B cell (primary cell): ENCODE measurements at regions not wholly inside any gene's neighbourhood (a gene's known extent, or its start where the extent isn't known, plus 50 kb on each side); places are given as distances from the start of the nearest gene placed in this dataset.

ENCODE experiments used
- CTCF ChIP-seq: fragments of 200-600 bp; IDR thresholded peaks from one replicate; pipeline ENCODE4 v1.8.0; 2022; ENCODE audit warnings: antibody characterized with exemption, mild to moderate bottlenecking
- EZH2 ChIP-seq: IDR thresholded peaks from 2 replicates; pipeline ENCODE4 v1.6.1; 2012; ENCODE audit warnings: borderline replicate concordance, low read depth, mild to moderate bottlenecking, moderate library complexity, low read length; ENCODE audit not compliant: insufficient read depth, poor library complexity, severe bottlenecking

DNA sequence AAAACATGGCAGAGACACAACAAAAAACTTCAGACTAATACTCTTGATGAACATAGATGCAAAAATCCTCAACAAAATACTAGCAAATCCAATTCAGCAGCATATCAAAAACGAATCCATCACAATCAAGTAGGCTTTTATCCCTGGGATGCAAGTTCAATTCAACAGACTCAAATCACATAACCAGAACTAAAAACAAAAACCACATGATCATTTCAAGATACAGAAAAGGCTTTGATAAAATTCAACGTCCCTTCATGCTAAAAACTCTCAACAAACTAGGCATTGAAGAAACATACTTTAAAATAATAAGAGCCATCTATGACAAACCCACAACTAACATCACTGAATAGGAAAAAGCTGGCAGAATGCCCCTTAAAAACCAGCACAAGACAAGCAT, 93.6 kb downstream of the TUSC1 start:
- no peak for TF ChIP-seq CTCF
- TF ChIP-seq EZH2: no peak
